ENCODE measurements at regions not wholly inside any gene's neighbourhood (a gene's known extent, or its start where the extent isn't known, plus 50 kb on each side); places are given as distances from the start of the nearest gene placed in this dataset.

- TF ChIP-seq JUND (IDR thresholded peaks at IDR 0.05) (no peak), EZH2 (IDR thresholded peaks at IDR 0.05) (no peak), CTCF (IDR thresholded peaks at IDR 0.05 in 2 of 3, conservative IDR thresholded peaks at IDR 0.05 in 1 of 3; ENCODE audit: borderline replicate concordance in 1 of 3, insufficient read depth in 1 of 3, low read depth in 2 of 3, low read length in 2 of 3) (no peak), TCF7L2 (IDR thresholded peaks at IDR 0.05; ENCODE audit: borderline replicate concordance, extremely low read depth, insufficient read depth, insufficient read length) (no peak), EZH2phosphoT487 (IDR thresholded peaks at IDR 0.05; ENCODE audit: borderline replicate concordance) (no peak), POLR2A (IDR thresholded peaks at IDR 0.05; ENCODE audit: borderline replicate concordance, extremely low read depth, insufficient read depth, insufficient read length) (no peak), POLR2AphosphoS5 (IDR thresholded peaks at IDR 0.05; ENCODE audit: low read depth, low read length) (no peak), CEBPB (IDR thresholded peaks at IDR 0.05; ENCODE audit: low read depth) (no peak), ZBTB33 (IDR thresholded peaks at IDR 0.05; ENCODE audit: extremely low read depth, insufficient replicate concordance, low read length) (no peak), RAD21 (IDR thresholded peaks at IDR 0.05; ENCODE audit: low read depth) (no peak)
- TF ChIP-seq, protein P1, sequence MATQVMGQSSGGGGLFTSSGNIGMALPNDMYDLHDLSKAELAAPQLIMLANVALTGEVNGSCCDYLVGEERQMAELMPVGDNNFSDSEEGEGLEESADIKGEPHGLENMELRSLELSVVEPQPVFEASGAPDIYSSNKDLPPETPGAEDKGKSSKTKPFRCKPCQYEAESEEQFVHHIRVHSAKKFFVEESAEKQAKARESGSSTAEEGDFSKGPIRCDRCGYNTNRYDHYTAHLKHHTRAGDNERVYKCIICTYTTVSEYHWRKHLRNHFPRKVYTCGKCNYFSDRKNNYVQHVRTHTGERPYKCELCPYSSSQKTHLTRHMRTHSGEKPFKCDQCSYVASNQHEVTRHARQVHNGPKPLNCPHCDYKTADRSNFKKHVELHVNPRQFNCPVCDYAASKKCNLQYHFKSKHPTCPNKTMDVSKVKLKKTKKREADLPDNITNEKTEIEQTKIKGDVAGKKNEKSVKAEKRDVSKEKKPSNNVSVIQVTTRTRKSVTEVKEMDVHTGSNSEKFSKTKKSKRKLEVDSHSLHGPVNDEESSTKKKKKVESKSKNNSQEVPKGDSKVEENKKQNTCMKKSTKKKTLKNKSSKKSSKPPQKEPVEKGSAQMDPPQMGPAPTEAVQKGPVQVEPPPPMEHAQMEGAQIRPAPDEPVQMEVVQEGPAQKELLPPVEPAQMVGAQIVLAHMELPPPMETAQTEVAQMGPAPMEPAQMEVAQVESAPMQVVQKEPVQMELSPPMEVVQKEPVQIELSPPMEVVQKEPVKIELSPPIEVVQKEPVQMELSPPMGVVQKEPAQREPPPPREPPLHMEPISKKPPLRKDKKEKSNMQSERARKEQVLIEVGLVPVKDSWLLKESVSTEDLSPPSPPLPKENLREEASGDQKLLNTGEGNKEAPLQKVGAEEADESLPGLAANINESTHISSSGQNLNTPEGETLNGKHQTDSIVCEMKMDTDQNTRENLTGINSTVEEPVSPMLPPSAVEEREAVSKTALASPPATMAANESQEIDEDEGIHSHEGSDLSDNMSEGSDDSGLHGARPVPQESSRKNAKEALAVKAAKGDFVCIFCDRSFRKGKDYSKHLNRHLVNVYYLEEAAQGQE (IDR thresholded peaks at IDR 0.05; ENCODE audit: low read depth): no peak
These were observed 93.1 kb downstream of the HHIPL2 start for GRCh38 chr1:222454782-222455181.

Data from HCT116 (cell line).